ENCODE measurements at regions not wholly inside any gene's neighbourhood (a gene's known extent, or its start where the extent isn't known, plus 50 kb on each side); places are given as distances from the start of the nearest gene placed in this dataset.

DNA sequence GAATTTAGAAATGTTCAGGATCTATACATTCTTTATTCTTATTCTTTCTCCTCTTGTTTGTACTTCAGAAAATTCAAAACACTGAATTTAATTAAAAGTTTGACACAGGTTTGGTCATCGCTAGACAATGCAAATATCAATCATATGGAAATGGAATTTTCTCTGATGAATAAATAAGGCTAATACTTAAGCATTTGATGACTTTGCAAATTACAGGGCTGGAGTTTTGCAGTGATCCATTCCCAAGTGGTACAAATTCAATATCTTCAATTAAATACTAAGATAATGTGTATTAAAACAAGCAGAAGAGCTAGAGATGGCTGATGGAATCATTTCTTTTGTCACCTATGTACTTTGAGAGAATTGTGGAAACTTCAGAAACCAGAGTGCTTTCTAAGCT lies 439.6 kb downstream of the DYNC2H1 start:
- Histone ChIP-seq H3K79me2 (replicated peaks; ENCODE audit: insufficient read depth, low read length) (no peaks in the 10 kb centered on the region), H3K27ac (ENCODE audit: low read length) (no peak overlapping the region), H4K20me1 (ENCODE audit: insufficient read depth) (no peaks in the 10 kb centered on the region), H3K27me3 (ENCODE audit: insufficient read depth, low read depth, low read length) (no peaks in the 10 kb centered on the region), H3K4me3 (ENCODE audit: low read length) (no peak overlapping the region), H3K4me2 (ENCODE audit: low read length) (no peak overlapping the region), H3K36me3 (ENCODE audit: insufficient read depth, low read length) (no peaks in the 10 kb centered on the region), H3K9me2 (ENCODE audit: insufficient read depth, low read length) (no peaks in the 10 kb centered on the region), H2AFZ (ENCODE audit: low read depth, low read length) (no peak overlapping the region), H3K9me3 (ENCODE audit: low read length) (no peaks in the 10 kb centered on the region), H3K9ac (ENCODE audit: low read length) (no peak overlapping the region), H3F3A (ENCODE audit: insufficient read depth, low read length, poor library complexity, severe bottlenecking) (no peaks in the 10 kb centered on the region)
- TF ChIP-seq RAD21 (conservative IDR thresholded peaks at IDR 0.05) (no peak), MXI1 (conservative IDR thresholded peaks at IDR 0.05; ENCODE audit: poor library complexity, severe bottlenecking) (no peak), POLR2AphosphoS5 (IDR thresholded peaks at IDR 0.05) (no peak), EZH2 (IDR thresholded peaks at IDR 0.05; ENCODE audit: borderline replicate concordance, insufficient read depth, low read length, poor library complexity, severe bottlenecking) (no peak), TAF1 (IDR thresholded peaks at IDR 0.05; ENCODE audit: low read depth) (no peak)
- TF ChIP-seq, protein P1, sequence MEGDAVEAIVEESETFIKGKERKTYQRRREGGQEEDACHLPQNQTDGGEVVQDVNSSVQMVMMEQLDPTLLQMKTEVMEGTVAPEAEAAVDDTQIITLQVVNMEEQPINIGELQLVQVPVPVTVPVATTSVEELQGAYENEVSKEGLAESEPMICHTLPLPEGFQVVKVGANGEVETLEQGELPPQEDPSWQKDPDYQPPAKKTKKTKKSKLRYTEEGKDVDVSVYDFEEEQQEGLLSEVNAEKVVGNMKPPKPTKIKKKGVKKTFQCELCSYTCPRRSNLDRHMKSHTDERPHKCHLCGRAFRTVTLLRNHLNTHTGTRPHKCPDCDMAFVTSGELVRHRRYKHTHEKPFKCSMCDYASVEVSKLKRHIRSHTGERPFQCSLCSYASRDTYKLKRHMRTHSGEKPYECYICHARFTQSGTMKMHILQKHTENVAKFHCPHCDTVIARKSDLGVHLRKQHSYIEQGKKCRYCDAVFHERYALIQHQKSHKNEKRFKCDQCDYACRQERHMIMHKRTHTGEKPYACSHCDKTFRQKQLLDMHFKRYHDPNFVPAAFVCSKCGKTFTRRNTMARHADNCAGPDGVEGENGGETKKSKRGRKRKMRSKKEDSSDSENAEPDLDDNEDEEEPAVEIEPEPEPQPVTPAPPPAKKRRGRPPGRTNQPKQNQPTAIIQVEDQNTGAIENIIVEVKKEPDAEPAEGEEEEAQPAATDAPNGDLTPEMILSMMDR (IDR thresholded peaks at IDR 0.05; ENCODE audit: poor library complexity, severe bottlenecking) = no peak
- TF ChIP-seq, protein P2, sequence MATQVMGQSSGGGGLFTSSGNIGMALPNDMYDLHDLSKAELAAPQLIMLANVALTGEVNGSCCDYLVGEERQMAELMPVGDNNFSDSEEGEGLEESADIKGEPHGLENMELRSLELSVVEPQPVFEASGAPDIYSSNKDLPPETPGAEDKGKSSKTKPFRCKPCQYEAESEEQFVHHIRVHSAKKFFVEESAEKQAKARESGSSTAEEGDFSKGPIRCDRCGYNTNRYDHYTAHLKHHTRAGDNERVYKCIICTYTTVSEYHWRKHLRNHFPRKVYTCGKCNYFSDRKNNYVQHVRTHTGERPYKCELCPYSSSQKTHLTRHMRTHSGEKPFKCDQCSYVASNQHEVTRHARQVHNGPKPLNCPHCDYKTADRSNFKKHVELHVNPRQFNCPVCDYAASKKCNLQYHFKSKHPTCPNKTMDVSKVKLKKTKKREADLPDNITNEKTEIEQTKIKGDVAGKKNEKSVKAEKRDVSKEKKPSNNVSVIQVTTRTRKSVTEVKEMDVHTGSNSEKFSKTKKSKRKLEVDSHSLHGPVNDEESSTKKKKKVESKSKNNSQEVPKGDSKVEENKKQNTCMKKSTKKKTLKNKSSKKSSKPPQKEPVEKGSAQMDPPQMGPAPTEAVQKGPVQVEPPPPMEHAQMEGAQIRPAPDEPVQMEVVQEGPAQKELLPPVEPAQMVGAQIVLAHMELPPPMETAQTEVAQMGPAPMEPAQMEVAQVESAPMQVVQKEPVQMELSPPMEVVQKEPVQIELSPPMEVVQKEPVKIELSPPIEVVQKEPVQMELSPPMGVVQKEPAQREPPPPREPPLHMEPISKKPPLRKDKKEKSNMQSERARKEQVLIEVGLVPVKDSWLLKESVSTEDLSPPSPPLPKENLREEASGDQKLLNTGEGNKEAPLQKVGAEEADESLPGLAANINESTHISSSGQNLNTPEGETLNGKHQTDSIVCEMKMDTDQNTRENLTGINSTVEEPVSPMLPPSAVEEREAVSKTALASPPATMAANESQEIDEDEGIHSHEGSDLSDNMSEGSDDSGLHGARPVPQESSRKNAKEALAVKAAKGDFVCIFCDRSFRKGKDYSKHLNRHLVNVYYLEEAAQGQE (IDR thresholded peaks at IDR 0.05; ENCODE audit: borderline replicate concordance) = no peak

DNA sequence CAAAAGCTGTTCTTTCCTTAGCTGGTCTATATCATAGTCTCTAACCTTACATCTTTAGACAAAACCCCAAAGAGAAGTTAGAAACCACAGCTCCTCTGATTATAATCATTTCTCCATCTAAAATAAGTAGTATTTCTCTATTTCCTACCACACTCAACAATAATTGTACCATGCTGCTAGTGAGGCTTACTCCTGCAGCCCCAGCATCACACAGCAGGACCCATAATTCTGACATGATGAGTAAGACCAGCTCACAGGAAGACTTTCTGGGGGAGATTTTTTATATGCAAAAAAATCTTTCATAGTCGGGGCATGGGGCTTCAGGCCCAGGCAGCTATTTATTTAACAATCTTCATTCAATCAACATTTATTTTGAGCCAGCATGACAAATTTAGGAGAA lies 441.6 kb downstream of the DYNC2H1 start:
- Histone ChIP-seq H3F3A (ENCODE audit: insufficient read depth, low read length, poor library complexity, severe bottlenecking) (no peaks in the 10 kb centered on the region), H3K27me3 (ENCODE audit: insufficient read depth, low read depth, low read length) (no peaks in the 10 kb centered on the region), H3K79me2 (replicated peaks; ENCODE audit: insufficient read depth, low read length) (no peaks in the 10 kb centered on the region), H3K4me3 (ENCODE audit: low read length) (no peak overlapping the region), H4K20me1 (ENCODE audit: insufficient read depth) (no peaks in the 10 kb centered on the region), H3K27ac (ENCODE audit: low read length) (no peak overlapping the region), H3K9ac (ENCODE audit: low read length) (no peak overlapping the region), H3K9me2 (ENCODE audit: insufficient read depth, low read length) (no peaks in the 10 kb centered on the region), H3K36me3 (ENCODE audit: insufficient read depth, low read length) (no peaks in the 10 kb centered on the region), H3K4me2 (ENCODE audit: low read length) (no peak overlapping the region), H2AFZ (ENCODE audit: low read depth, low read length) (no peak overlapping the region), H3K9me3 (ENCODE audit: low read length) (no peaks in the 10 kb centered on the region)
- TF ChIP-seq POLR2AphosphoS5 (IDR thresholded peaks at IDR 0.05) (no peak), SMC3 (conservative IDR thresholded peaks at IDR 0.05; ENCODE audit: poor library complexity) (no peak), EZH2 (IDR thresholded peaks at IDR 0.05; ENCODE audit: borderline replicate concordance, insufficient read depth, low read length, poor library complexity, severe bottlenecking) (no peak), RAD21 (conservative IDR thresholded peaks at IDR 0.05) (no peak)
- TF ChIP-seq, protein P1 (IDR thresholded peaks at IDR 0.05; ENCODE audit: poor library complexity, severe bottlenecking) = no peak
